HL-60 (cell line): ENCODE measurements at regions not wholly inside any gene's neighbourhood (a gene's known extent, or its start where the extent isn't known, plus 50 kb on each side); places are given as distances from the start of the nearest gene placed in this dataset.

Experiments
- CTCF ChIP-seq: IDR thresholded peaks from one replicate; pipeline ENCODE4 v1.5.1; 2011; ENCODE audit warnings: low read length, control low read depth, inconsistent platforms; ENCODE audit not compliant: insufficient read depth
- POLR2AphosphoS5 ChIP-seq: IDR thresholded peaks from 2 replicates; pipeline ENCODE4 v1.6.1; 2012; ENCODE audit warnings: low read depth

- TF ChIP-seq CTCF (no peak), POLR2AphosphoS5 (no peak)
These were observed 210.7 kb upstream of the PPP2R2D start for GRCh38 chr10:131689954-131690757.
